Endodermal cell (in vitro differentiated cells): ENCODE measurements at regions not wholly inside any gene's neighbourhood (a gene's known extent, or its start where the extent isn't known, plus 50 kb on each side); places are given as distances from the start of the nearest gene placed in this dataset.

Source experiments
- DNase-seq: peaks from one replicate; pipeline ENCODE4 v3.0.0-alpha.2; 2017
- H3K27ac ChIP-seq: 2 replicates; pipeline ENCODE4 v1.5.1; 2013; ENCODE audit warnings: mild to moderate bottlenecking, low read depth, low read length, moderate library complexity
- H3K27me3 ChIP-seq: 2 replicates; pipeline ENCODE4 v1.6.1; 2013; ENCODE audit warnings: mild to moderate bottlenecking, low read length, moderate library complexity; ENCODE audit not compliant: insufficient read depth, control insufficient read depth, poor library complexity, severe bottlenecking
- H3K36me3 ChIP-seq: 2 replicates; pipeline ENCODE4 v1.7.0; 2013; ENCODE audit warnings: mild to moderate bottlenecking, low read length, moderate library complexity; ENCODE audit not compliant: control insufficient read depth, insufficient read depth
- H3K4me1 ChIP-seq: one replicate; pipeline ENCODE4 v1.7.0; 2013; ENCODE audit warnings: low read length; ENCODE audit not compliant: control insufficient read depth, insufficient read depth
- H3K4me3 ChIP-seq: 2 replicates; pipeline ENCODE4 v1.5.1; 2013; ENCODE audit warnings: mild to moderate bottlenecking, low read length, moderate library complexity
- H3K9ac ChIP-seq: 2 replicates; pipeline ENCODE4 v1.6.1; 2013; ENCODE audit warnings: mild to moderate bottlenecking, low read length, moderate library complexity; ENCODE audit not compliant: poor library complexity, severe bottlenecking; ENCODE audit errors: extremely low read depth
- H3K9me3 ChIP-seq: 2 replicates; pipeline ENCODE4 v1.6.1; 2013; ENCODE audit warnings: mild to moderate bottlenecking, low read length, moderate library complexity; ENCODE audit not compliant: control insufficient read depth
- H3K27ac Mint-ChIP-seq: 2 replicates; pipeline ENCODE4 v1.8.0; 2020; ENCODE audit warnings: mixed read lengths
- H3K27me3 Mint-ChIP-seq: 2 replicates; pipeline ENCODE4 v1.8.0; 2021; ENCODE audit warnings: mild to moderate bottlenecking, mixed read lengths; ENCODE audit not compliant: insufficient read depth
- H3K36me3 Mint-ChIP-seq: 2 replicates; pipeline ENCODE4 v1.8.0; 2020; ENCODE audit warnings: low read depth, mixed read lengths
- H3K4me1 Mint-ChIP-seq: 2 replicates; pipeline ENCODE4 v1.8.0; 2020; ENCODE audit warnings: mixed read lengths
- H3K4me3 Mint-ChIP-seq: 2 replicates; pipeline ENCODE4 v1.8.0; 2020; ENCODE audit warnings: mild to moderate bottlenecking, moderate library complexity, mixed read lengths
- H3K9me3 Mint-ChIP-seq: 2 replicates; pipeline ENCODE4 v1.8.0; 2020; ENCODE audit warnings: mild to moderate bottlenecking, mixed read lengths
- WGBS, 2 experiments: methylation state at CpG; one replicate each; pipeline versions ENCODE4 v1.1.5 to v1.1.7; 2013; ENCODE audit warnings: missing lambda C conversion rate in 2 of 2, mixed read lengths in 1 of 2; ENCODE audit not compliant: insufficient coverage in 1 of 2, insufficient read length in 1 of 2; 5-methylcytosine and 5-hydroxymethylcytosine counted together
- TF ChIP-seq, protein P1 (sequence below): fragments of 200-600 bp; sonication (generic); conservative IDR thresholded peaks from 2 replicates; pipeline ENCODE4 v1.5.0; 2021; ENCODE audit warnings: antibody characterized with exemption, mild to moderate bottlenecking

DNA sequence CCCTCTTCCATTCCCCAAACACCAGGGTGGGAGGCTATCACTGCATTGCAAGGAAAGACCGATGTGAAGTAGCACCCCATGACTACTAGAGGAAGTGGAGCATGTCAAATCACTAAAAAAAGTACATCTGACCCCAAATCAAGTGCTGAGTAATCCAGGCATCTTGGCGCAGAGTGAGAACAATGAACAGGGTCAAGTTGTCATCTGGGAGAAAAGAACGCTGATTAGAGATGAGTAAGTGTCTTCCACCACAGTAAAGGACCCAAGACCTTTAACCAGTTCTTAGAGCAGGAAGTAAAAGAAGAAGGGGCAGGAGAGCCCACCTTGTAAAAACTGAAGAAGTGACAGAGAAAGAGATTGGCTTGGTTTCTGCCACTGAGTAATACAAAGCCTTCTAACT lies 75.0 kb upstream of the RAD23B start:
- no peak overlapping the region for H3K4me3 ChIP-seq
- Mint-ChIP-seq H3K4me1 (peaks cover 6% of the 10 kb centered on the region), H3K9me3 (peaks cover 4% of the 10 kb centered on the region), H3K36me3 (no peaks in the 10 kb centered on the region), H3K27me3 (no peaks in the 10 kb centered on the region), H3K4me3 (no peak overlapping the region), H3K27ac (no peak overlapping the region)
- TF ChIP-seq, protein P1, sequence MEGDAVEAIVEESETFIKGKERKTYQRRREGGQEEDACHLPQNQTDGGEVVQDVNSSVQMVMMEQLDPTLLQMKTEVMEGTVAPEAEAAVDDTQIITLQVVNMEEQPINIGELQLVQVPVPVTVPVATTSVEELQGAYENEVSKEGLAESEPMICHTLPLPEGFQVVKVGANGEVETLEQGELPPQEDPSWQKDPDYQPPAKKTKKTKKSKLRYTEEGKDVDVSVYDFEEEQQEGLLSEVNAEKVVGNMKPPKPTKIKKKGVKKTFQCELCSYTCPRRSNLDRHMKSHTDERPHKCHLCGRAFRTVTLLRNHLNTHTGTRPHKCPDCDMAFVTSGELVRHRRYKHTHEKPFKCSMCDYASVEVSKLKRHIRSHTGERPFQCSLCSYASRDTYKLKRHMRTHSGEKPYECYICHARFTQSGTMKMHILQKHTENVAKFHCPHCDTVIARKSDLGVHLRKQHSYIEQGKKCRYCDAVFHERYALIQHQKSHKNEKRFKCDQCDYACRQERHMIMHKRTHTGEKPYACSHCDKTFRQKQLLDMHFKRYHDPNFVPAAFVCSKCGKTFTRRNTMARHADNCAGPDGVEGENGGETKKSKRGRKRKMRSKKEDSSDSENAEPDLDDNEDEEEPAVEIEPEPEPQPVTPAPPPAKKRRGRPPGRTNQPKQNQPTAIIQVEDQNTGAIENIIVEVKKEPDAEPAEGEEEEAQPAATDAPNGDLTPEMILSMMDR: no peak
- WGBS, 2 experiments: 95 to 100% methylated on average over 1 to 3 of the region's 3 CpGs
- peaks cover 1% of the 10 kb centered on the region for H3K9me3 ChIP-seq
- H3K9ac ChIP-seq: no peak overlapping the region
- no peaks in the 10 kb centered on the region for H3K4me1 ChIP-seq
- no peak overlapping the region for H3K27ac ChIP-seq
- DNase-seq: no peak
- H3K27me3 ChIP-seq: no peaks in the 10 kb centered on the region
- H3K36me3 ChIP-seq: no peaks in the 10 kb centered on the region

DNA sequence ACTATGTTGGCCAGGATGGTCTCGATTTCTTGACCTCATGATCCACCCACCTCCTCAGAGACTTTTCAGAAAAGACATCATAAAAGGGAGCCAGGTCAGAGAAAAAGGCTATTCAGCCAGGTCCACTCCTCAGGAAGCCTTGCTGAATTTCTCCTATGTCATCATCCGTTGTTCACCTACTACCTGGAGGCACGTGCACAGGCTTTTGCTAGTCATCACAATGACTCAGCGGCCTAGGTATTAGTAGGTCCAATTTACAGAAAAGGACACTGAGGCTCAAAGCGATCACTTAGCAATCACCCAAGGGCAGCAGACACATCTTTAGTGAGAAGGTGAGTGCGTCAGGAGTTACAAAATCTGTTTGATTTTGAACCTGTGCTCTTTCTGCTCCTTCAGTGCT lies 72.3 kb upstream of the RAD23B start:
- no peak for DNase-seq
- Histone ChIP-seq H3K27me3 (no peaks in the 10 kb centered on the region), H3K9ac (no peak overlapping the region), H3K27ac (no peak overlapping the region), H3K9me3 (no peaks in the 10 kb centered on the region), H3K36me3 (no peaks in the 10 kb centered on the region), H3K4me1 (no peaks in the 10 kb centered on the region), H3K4me3 (no peak overlapping the region)
- no peaks in the 10 kb centered on the region for H3K36me3 Mint-ChIP-seq
- WGBS, 2 experiments: 94 to 96% methylated on average over 6 of the region's 6 CpGs
- H3K27ac Mint-ChIP-seq: no peak overlapping the region
- peaks cover 6% of the 10 kb centered on the region for H3K4me1 Mint-ChIP-seq
- H3K9me3 Mint-ChIP-seq: no peaks in the 10 kb centered on the region
- TF ChIP-seq, protein P1: no peak
- no peak overlapping the region for H3K4me3 Mint-ChIP-seq
- no peaks in the 10 kb centered on the region for H3K27me3 Mint-ChIP-seq

DNA sequence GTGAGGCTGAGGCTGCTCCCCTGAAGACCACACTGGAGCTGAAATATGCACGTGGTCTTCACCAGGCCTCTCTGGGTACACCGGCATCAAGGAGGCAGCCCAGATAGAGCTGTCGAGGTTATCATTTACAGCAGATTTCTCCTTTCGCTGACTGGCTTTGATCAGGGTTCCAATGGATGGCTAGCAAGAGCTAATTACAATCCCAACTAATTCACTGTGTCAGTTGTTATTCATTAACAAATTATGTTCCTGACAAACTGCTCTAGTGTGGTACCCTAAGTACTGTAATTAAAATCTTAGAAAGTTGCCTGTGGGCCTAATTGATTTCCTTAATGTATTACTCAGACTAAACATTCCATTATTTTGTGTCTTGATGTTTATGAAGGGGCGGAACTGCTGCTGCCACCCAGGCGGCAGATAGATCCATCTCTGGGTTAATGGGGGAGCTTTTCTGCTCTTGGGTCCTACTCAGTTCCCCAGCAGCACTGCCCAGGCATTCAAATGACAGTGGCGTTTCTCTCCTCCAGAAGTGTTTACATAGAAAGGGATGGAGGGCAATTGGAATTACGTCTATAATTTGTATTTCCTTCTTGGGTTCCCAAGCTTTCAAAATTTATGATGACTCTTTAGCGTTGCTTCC lies 71.7 kb upstream of the RAD23B start:
- H3K4me1 Mint-ChIP-seq: peaks cover 6% of the 10 kb centered on the region
- no peaks in the 10 kb centered on the region for H3K27me3 Mint-ChIP-seq
- Histone ChIP-seq H3K27me3 (no peaks in the 10 kb centered on the region), H3K9me3 (no peaks in the 10 kb centered on the region), H3K4me3 (no peak overlapping the region), H3K27ac (no peak overlapping the region), H3K36me3 (no peaks in the 10 kb centered on the region), H3K9ac (no peak overlapping the region), H3K4me1 (no peaks in the 10 kb centered on the region)
- DNase-seq: no peak
- no peaks in the 10 kb centered on the region for H3K36me3 Mint-ChIP-seq
- no peaks in the 10 kb centered on the region for H3K9me3 Mint-ChIP-seq
- TF ChIP-seq, protein P1: no peak
- 90 to 95% methylated on average over 7 to 9 of the region's 9 CpGs for WGBS, 2 experiments
- H3K4me3 Mint-ChIP-seq: no peak overlapping the region
- H3K27ac Mint-ChIP-seq: no peak overlapping the region
